GM12801 (cell line): ENCODE measurements at regions not wholly inside any gene's neighbourhood (a gene's known extent, or its start where the extent isn't known, plus 50 kb on each side); places are given as distances from the start of the nearest gene placed in this dataset.

Experiments used
- CTCF ChIP-seq: IDR thresholded peaks from one replicate; pipeline ENCODE4 v1.5.1; 2011; ENCODE audit warnings: control low read depth; ENCODE audit not compliant: insufficient read length; ENCODE audit errors: extremely low read depth

DNA sequence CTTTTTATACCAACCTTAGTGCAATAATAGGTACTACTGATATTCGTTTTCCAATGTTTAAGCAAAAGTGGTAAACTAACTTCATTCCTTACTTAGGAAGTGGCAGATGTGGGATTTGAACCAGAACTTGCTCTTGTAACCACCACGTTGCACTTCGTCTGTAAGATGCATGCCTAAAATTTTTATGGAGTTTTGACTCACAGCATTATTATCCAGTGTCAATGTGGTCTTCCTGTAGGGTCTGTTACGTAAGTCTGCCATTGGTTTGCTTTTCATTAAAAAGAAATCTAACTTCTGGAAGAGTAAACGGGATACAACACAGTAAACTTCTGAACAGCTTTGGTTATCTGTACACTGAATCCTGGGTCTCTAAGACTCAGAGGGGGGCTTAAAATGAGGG is 521.0 kb upstream of the WWC1 start:
- no peak for TF ChIP-seq CTCF

GRCh38 chr5:167771571-167771970 is 519.9 kb upstream of the WWC1 start:
- no peak for TF ChIP-seq CTCF

DNA sequence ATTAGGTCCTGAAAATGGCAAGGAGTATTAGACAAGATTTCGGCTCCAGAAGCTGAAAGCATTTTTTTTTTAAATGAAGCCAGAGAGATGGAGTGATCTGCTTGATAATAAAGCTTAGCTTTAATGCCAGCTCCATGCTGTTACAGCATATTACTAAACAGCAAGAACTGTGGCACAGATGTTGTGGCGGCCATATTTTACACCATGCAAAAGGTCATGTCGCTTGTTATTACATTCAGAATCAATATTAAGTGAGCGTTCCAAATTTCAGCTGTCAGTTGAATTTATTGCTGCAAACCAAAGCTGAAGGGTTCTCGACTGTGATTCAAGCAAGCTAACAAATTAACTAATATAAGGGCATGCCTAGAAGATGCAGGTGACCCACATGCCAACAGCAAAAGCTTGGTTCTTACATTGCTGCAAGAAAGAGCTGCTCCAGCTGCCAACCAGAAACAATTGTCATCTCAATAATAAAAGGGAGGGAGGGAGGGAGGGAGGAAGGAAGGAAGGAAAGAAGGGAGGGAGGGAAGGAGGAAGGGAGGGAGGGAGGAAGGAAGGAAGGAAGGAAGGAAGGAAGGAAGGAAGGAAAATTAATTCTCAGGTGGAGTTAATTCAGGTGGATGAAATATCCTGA is 517.7 kb upstream of the WWC1 start:
- TF ChIP-seq CTCF: no peak

DNA sequence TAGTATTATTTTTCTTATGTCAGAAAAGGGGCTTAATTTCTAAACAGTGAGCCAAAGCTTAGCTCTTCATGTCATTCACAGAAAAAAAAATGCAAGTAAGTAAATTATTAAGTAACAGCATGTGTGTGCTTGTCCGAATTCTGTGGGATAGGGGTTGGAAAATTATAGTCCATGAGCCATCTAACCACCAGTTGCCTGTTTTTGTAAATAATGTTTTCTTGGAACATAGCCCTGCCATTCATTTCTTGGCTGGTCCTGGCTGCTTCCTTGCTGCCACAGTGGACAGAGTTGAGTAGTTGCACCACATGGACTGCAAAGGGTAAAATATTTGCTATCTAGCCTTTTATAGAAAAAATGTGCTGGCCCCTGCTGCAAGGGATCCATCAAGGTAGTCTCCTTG is 513.7 kb upstream of the WWC1 start:
- no peak for TF ChIP-seq CTCF

- TF ChIP-seq CTCF: no peak
These were observed 513.2 kb upstream of the WWC1 start for GRCh38 chr5:167778228-167778627.

- no peak for TF ChIP-seq CTCF
These were observed 511.8 kb upstream of the WWC1 start for GRCh38 chr5:167779644-167780043.

DNA sequence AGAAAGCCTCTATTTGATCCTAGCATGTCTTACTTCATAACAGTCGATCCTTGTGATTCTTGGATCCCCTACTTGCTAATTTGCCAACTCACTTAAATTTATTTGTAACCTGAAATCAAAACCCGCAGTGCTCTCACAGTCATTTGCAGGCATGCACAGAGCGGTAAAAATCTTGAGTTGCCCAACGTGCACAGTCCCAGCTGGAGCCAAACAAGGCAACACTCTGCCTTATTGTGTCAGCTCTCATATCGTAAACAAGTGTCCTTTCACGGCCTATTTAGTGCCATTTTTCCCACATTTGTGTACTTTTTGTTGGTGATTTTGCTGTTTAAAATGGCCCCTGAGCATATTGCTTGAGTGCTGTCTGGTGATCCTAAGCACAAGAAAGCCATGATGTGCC is 511.3 kb upstream of the WWC1 start:
- TF ChIP-seq CTCF: no peak
